ENCODE measurements at regions not wholly inside any gene's neighbourhood (a gene's known extent, or its start where the extent isn't known, plus 50 kb on each side); places are given as distances from the start of the nearest gene placed in this dataset.

DNA sequence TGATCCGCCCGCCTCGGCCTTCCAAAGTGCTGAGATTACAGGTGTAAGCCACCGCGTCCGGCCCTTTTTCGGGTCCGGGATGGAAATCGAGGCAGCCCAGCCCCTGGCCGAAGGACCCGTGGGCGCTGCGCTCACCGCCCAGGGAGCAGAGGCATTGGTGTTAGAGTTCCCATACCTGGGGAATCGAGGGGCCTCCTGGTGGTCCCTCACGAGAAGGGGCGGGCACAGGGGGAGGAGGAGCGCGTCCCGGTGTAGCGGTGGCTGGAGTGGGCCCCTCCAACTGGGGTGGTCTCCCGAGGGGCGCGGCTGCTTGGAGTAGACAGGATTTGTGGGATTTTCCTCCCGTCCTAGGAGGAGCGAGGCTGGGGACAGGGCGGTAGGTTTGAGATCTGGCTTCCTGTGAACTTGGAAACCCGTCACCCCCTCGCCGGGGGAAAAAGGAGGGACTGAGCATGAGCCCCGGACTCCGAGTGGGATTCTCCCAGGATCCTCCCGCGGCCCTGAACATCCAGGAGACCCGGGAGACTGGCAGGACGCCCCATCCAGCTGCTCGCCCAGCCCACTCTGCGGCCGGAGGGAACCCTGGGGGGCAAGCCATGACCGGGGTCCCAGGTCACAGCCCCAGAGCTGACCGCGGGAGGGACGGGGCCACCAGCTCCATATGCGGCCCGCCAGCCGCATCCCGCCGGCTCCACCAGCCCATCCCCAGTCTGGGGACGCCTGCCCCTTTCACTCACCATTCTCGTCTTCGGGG is 70.9 kb downstream of the ASCL4 start (continued):
- TF ChIP-seq MAZ (IDR thresholded peaks at IDR 0.05; ENCODE audit: borderline replicate concordance, low read depth, low read length) (no peak), MAFK (IDR thresholded peaks at IDR 0.05; ENCODE audit: low read depth, low read length) (no peak), NFE2L2 (IDR thresholded peaks at IDR 0.05; ENCODE audit: low read depth, low read length) (no peak), RAD21 (IDR thresholded peaks at IDR 0.05; ENCODE audit: low read length) (no peak), RCOR1 (IDR thresholded peaks at IDR 0.05; ENCODE audit: insufficient replicate concordance, low read length) (no peak)

DNA sequence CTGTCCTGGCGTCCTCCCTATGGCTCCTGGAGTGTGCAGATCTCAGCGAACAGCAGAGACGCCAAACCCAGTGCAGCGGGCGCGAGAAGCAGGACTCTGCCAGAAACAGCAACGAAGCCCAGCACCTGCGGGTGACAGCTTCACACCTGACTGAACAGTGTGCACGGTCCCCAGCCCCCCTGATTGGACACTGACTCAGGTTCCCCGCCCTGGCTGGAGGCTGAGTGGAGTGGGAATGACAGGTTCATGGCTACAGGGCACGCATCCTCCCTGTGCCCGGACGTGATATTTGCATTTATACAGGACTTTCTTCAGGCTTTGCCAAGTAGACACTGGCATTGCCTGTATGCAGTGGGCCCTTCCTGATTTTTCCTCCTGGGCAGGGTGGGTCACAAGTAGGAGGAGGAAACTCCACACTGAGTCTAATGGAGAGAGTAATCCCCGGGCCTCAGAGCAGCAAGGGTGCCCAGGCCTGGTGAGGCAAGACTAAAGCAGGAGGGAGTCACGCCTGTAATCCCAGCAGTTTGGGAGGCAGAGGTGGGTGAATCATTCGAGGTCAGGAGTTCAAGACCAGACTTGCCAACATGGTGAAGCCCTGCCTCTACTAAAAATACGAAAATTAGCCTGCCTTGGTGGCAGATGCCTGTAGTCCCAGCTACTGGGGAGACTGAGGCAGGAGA is 71.6 kb downstream of the ASCL4 start:
- Histone ChIP-seq H4K20me1 (ENCODE audit: insufficient read depth, low read length) (no peaks in the 10 kb centered on the region), H3K4me1 (ENCODE audit: control insufficient read depth, insufficient read depth, low read length) (no peaks in the 10 kb centered on the region), H3K9me1 (ENCODE audit: insufficient read depth, low read length) (no peaks in the 10 kb centered on the region), H4K91ac (ENCODE audit: insufficient read depth, low read depth, low read length) (no peak overlapping the region), H3K79me1 (ENCODE audit: low read depth in 1 of 2, low read length in 2 of 2) (no peaks in the 10 kb centered on the region), H3K4me3 (ENCODE audit: insufficient read depth, low read depth, low read length) (no peak overlapping the region), H4K5ac (ENCODE audit: low read depth, low read length) (no peak overlapping the region), H3K27ac (ENCODE audit: insufficient read depth, low read length) (no peak overlapping the region), H3K23ac (ENCODE audit: low read depth, low read length) (no peak overlapping the region), H2BK5ac (ENCODE audit: low read depth, low read length, poor library complexity, severe bottlenecking) (no peak overlapping the region), H4K8ac (ENCODE audit: low read depth in 2 of 2, low read length in 2 of 2) (no peak overlapping the region), H3K56ac (ENCODE audit: extremely low read depth, insufficient read depth, low read length) (no peak overlapping the region), H3K9ac (ENCODE audit: low read depth, low read length) (no peak overlapping the region), H2AFZ (replicated peaks; ENCODE audit: low read length, poor library complexity) (no peak overlapping the region), H2BK20ac (ENCODE audit: low read depth, low read length) (no peak overlapping the region), H3K9me3 (ENCODE audit: control insufficient read depth, insufficient read depth, low read length) (no peaks in the 10 kb centered on the region), H2BK120ac (ENCODE audit: low read depth, low read length) (no peak overlapping the region), H3K36me3 (ENCODE audit: control insufficient read depth, insufficient read depth, low read length) (no peaks in the 10 kb centered on the region), H3K18ac (ENCODE audit: low read depth, low read length) (no peak overlapping the region), H3K4ac (ENCODE audit: low read depth, low read length) (no peak overlapping the region), H2AK5ac (ENCODE audit: low read depth, low read length) (no peak overlapping the region), H3K14ac (replicated peaks; ENCODE audit: low read depth, low read length) (no peak overlapping the region), H3K4me2 (ENCODE audit: low read depth, low read length) (no peak overlapping the region), H2BK15ac (ENCODE audit: low read depth, low read length) (no peak overlapping the region), H2AK9ac (replicated peaks; ENCODE audit: low read depth, low read length, poor library complexity) (no peak overlapping the region), H3K27me3 (ENCODE audit: control insufficient read depth, insufficient read depth, low read length) (peaks cover 36% of the 10 kb centered on the region)
- dilution Hi-C loops (cut with HindIII; ENCODE audit: low sequenced_read_pairs, unreplicated experiment) = no loop called here
- ChIA-PET CTCF (no interaction called here), POLR2A (ENCODE audit: unreplicated experiment) (no interaction called here)
- no TSS peak for BruUV-seq (replicated peaks)
- in situ Hi-C loops (cut with MboI; ENCODE audit: low sequenced_read_pairs) = no loop called here
- intact Hi-C loops (cut with micrococcal nuclease) = no loop called here
- ATAC-seq (ENCODE audit: low read depth) (no peak), DNase-seq (no peak)
- WGBS, 2 experiments (ENCODE audit: extremely low coverage in 2 of 2, insufficient read length in 1 of 2) = 29% methylated on average over 8 of the region's 17 CpGs; no CpG with 5 or more reads in 1 of the 2 experiments
- no peak for TF ChIP-seq ELK1 (IDR thresholded peaks at IDR 0.05; ENCODE audit: borderline replicate concordance, low read depth, low read length)
- TF ChIP-seq, protein P1, sequence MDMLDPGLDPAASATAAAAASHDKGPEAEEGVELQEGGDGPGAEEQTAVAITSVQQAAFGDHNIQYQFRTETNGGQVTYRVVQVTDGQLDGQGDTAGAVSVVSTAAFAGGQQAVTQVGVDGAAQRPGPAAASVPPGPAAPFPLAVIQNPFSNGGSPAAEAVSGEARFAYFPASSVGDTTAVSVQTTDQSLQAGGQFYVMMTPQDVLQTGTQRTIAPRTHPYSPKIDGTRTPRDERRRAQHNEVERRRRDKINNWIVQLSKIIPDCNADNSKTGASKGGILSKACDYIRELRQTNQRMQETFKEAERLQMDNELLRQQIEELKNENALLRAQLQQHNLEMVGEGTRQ (IDR thresholded peaks at IDR 0.05; ENCODE audit: low read depth, low read length) = no peak
- TF ChIP-seq CHD1 (IDR thresholded peaks at IDR 0.05; ENCODE audit: low read depth, low read length) = no peak
- TF ChIP-seq RCOR1 (IDR thresholded peaks at IDR 0.05; ENCODE audit: insufficient replicate concordance, low read length) = no peak
- TF ChIP-seq CEBPB (IDR thresholded peaks at IDR 0.05; ENCODE audit: low read depth, low read length) = no peak
- TF ChIP-seq NFE2L2 (IDR thresholded peaks at IDR 0.05; ENCODE audit: low read depth, low read length) = no peak
- TF ChIP-seq RFX5 (IDR thresholded peaks at IDR 0.05; ENCODE audit: low read depth, low read length) = no peak
- no peak for TF ChIP-seq MAZ (IDR thresholded peaks at IDR 0.05; ENCODE audit: borderline replicate concordance, low read depth, low read length)
- TF ChIP-seq MXI1 (IDR thresholded peaks at IDR 0.05; ENCODE audit: borderline replicate concordance, low read depth, low read length) = no peak
- TF ChIP-seq RAD21 (IDR thresholded peaks at IDR 0.05; ENCODE audit: low read length) = no peak
- TF ChIP-seq MAFK (IDR thresholded peaks at IDR 0.05; ENCODE audit: low read depth, low read length) = no peak
- no peak for TF ChIP-seq FOS (IDR thresholded peaks at IDR 0.05; ENCODE audit: low read depth, low read length)
- no peak for TF ChIP-seq POLR2A (IDR thresholded peaks at IDR 0.05; ENCODE audit: low read depth, low read length)

Measured in IMR-90 (cell line).